ENCODE measurements at regions not wholly inside any gene's neighbourhood (a gene's known extent, or its start where the extent isn't known, plus 50 kb on each side); places are given as distances from the start of the nearest gene placed in this dataset.
A peak's percentile ranks its signal among the peaks of the same experiment; 100 is the strongest.

- no peak for DNase-seq (ENCODE audit: low read depth)
Measured at GRCh38 chr9:91042541-91042940, 240.9 kb downstream of the SYK start.

GRCh38 chr9:91043056-91043810 is 241.6 kb downstream of the SYK start:
- DNase-seq (ENCODE audit: low read depth) = no peak

GRCh38 chr9:91043811-91044175 is 242.2 kb downstream of the SYK start:
- DNase-seq (ENCODE audit: low read depth) = no peak

- DNase-seq (ENCODE audit: low read depth) = no peak
Measured at GRCh38 chr9:91044354-91044753, 242.7 kb downstream of the SYK start.

GRCh38 chr9:91045041-91045440 is 243.4 kb downstream of the SYK start:
- DNase-seq (ENCODE audit: low read depth) = no peak

GRCh38 chr9:91047529-91047928 is 245.9 kb downstream of the SYK start:
- no peak for DNase-seq (ENCODE audit: low read depth)

- peak; percentile 89 for DNase-seq (ENCODE audit: low read depth)
Measured at GRCh38 chr9:91047993-91048607, 246.5 kb downstream of the SYK start.

- DNase-seq (ENCODE audit: low read depth) = no peak
Measured at GRCh38 chr9:91048749-91049148, 247.1 kb downstream of the SYK start.

GRCh38 chr9:91053824-91054223 is 252.2 kb downstream of the SYK start:
- DNase-seq (ENCODE audit: low read depth) = no peak

- DNase-seq (ENCODE audit: low read depth) = no peak
Measured at GRCh38 chr9:91055845-91056244, 254.2 kb downstream of the SYK start.

- DNase-seq (ENCODE audit: low read depth) = no peak
Measured at GRCh38 chr9:91056486-91056885, 254.9 kb downstream of the SYK start.

- DNase-seq (ENCODE audit: low read depth) = no peak
Measured at GRCh38 chr9:91056917-91057316, 255.3 kb downstream of the SYK start.

- DNase-seq (ENCODE audit: low read depth) = no peak
Measured at GRCh38 chr9:91059713-91060112, 258.1 kb downstream of the SYK start.

GRCh38 chr9:91060520-91061343 is 259.1 kb downstream of the SYK start:
- DNase-seq (ENCODE audit: low read depth) = peak; percentile 98

- DNase-seq (ENCODE audit: low read depth) = no peak
Measured at GRCh38 chr9:91061506-91061905, 259.9 kb downstream of the SYK start.

- no peak for DNase-seq (ENCODE audit: low read depth)
Measured at GRCh38 chr9:91062281-91062680, 260.7 kb downstream of the SYK start.

GRCh38 chr9:91063471-91063870 is 261.9 kb downstream of the SYK start:
- no peak for DNase-seq (ENCODE audit: low read depth)

- no peak for DNase-seq (ENCODE audit: low read depth)
Measured at GRCh38 chr9:91065231-91066041, 263.8 kb downstream of the SYK start.

GRCh38 chr9:91066042-91066415 is 264.4 kb downstream of the SYK start:
- no peak for DNase-seq (ENCODE audit: low read depth)

- no peak for DNase-seq (ENCODE audit: low read depth)
Measured at GRCh38 chr9:91066856-91067255, 265.2 kb downstream of the SYK start.

- DNase-seq (ENCODE audit: low read depth) = no peak
Measured at GRCh38 chr9:91067306-91067860, 265.8 kb downstream of the SYK start.
